GM13976 (cell line): ENCODE measurements at regions not wholly inside any gene's neighbourhood (a gene's known extent, or its start where the extent isn't known, plus 50 kb on each side); places are given as distances from the start of the nearest gene placed in this dataset.

Source experiments
- DNase-seq: peaks from one replicate; pipeline ENCODE4 v3.0.0; 2012; ENCODE audit warnings: low spot score
- in situ Hi-C: fragments of 300-500 bp; cut with MboI; formaldehyde crosslinking; loops from one replicate; pipeline ENCODE4 v1.12.0; 2022; ENCODE audit warnings: low sequenced_read_pairs, mixed read lengths, inconsistent platforms; ENCODE audit not compliant: unreplicated experiment
- TF ChIP-seq, protein P1 (sequence below): IDR thresholded peaks from 2 replicates; pipeline ENCODE4 v1.5.1; 2012; ENCODE audit warnings: borderline replicate concordance, mild to moderate bottlenecking; ENCODE audit not compliant: insufficient read depth; ENCODE audit errors: extremely low read depth, missing control alignments, control extremely low read depth

DNA sequence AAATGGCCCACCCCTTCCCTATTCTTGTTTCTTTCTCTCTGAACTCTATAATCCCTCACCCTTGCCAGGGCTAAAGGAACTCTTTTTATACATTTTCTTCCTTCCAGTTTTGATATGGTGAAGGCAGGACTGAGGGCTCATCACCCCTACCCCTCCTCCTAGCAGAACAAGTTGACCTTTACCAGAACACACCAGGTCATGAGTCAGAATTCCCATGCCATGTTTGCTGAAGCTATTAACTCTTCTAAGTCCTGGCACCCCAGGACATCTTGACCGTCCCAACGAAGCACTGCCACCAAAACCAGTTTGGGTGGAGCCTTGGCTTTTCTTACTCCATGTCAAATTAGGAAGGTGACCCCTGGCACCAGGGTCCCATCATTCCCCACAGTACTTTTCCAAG is 57.5 kb upstream of the DYNLT3 start:
- DNase-seq = no peak
- TF ChIP-seq, protein P1, sequence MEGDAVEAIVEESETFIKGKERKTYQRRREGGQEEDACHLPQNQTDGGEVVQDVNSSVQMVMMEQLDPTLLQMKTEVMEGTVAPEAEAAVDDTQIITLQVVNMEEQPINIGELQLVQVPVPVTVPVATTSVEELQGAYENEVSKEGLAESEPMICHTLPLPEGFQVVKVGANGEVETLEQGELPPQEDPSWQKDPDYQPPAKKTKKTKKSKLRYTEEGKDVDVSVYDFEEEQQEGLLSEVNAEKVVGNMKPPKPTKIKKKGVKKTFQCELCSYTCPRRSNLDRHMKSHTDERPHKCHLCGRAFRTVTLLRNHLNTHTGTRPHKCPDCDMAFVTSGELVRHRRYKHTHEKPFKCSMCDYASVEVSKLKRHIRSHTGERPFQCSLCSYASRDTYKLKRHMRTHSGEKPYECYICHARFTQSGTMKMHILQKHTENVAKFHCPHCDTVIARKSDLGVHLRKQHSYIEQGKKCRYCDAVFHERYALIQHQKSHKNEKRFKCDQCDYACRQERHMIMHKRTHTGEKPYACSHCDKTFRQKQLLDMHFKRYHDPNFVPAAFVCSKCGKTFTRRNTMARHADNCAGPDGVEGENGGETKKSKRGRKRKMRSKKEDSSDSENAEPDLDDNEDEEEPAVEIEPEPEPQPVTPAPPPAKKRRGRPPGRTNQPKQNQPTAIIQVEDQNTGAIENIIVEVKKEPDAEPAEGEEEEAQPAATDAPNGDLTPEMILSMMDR = no peak
- in situ Hi-C loops = no loop called here

DNA sequence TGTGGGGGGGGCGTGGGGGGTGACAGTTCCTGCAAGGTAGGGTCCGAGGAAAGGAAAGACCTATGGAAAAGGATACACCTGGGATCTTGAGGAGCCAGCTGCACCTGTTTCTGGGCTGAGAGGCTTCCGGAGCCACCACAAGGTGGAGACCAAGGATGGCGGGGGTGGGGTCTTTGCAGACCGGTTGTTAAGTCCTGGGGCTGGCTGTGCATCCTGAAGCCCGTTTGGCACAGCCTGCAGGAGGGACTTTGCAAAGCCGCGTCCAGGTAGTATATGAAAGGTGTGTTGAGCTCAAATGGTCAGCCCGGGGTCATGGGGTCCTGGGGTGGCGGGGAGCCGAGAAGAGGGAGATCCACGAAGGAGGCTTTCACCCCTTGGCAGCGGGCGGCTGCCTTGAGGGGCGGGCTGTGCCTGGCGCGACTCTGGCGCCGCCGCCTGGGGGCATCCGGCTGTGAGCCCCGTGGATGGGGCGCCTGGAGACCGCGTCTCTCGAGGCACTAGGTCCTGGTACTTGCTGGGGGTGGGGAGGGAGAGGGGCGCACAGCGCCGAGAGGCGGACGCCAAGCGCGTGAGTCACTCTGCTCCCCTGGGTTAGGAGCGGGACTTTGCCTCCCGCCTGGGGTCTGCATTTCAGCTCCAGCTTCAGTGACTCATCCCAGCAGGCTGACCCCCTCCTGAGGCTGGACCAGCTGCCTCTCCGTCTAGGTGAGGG is 58.2 kb upstream of the DYNLT3 start:
- no peak for DNase-seq
- in situ Hi-C loops = no loop called here
- TF ChIP-seq, protein P1 = no peak

DNA sequence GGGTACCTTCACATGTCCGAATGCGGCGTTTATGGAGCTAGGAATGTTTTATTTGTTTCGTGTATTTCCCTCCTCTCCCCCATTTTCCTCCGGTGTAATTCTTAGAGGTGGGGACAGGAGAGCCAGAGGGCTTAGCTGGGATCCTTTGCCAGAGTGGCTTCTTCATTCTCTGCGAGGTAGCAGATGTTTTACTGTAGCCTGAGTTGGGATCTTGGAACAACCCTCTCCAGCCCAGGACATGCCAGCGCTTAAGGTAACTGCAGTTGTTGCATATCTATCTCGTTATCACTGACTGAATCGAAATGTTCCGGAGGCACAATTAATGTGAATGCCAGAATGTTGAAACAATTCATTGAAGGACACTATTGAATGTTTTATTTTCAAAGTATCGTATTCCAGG is 59.0 kb upstream of the DYNLT3 start:
- in situ Hi-C loops = no loop called here
- TF ChIP-seq, protein P1 = no peak
- no peak for DNase-seq

DNA sequence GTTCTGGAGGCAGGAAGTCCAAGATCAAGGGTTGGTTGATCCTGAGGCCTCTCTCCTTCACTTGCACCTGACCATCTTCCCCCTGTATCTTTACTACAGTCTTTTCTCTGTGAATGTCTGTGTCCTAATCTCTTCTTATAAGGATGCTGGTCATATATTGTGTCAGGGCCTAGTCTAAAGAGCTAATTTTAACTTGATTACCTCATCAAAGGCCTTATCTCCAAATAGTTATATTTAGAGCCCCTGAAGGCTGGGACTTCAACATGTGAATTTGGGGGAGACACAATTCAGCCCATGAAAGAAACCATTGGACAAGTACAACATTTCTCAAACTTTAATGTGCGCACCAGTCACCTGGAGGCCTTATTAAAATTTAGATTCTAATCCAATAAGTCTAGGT is 62.8 kb upstream of the DYNLT3 start:
- in situ Hi-C loops = no loop called here
- DNase-seq = no peak
- TF ChIP-seq, protein P1 = no peak

DNA sequence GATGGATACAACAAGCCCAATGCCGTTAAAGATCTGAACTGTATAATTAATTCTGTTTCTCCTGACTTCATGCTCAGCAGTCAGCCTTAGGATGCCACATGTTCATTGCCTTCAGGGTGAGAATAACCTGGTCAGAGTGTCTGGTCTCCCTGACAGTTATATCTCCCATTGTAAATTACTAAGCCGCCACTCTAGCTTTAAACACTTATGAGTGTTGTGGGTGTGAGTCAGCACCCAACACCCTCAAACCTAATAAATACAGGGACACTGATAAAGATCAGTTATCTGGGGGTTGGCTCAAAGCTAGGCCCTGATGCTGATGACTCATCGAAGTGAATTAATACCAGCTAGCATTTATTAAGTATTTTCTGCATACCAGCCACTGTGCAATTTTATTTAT is 64.9 kb upstream of the DYNLT3 start:
- DNase-seq = no peak
- TF ChIP-seq, protein P1 = no peak
- in situ Hi-C loops = no loop called here

DNA sequence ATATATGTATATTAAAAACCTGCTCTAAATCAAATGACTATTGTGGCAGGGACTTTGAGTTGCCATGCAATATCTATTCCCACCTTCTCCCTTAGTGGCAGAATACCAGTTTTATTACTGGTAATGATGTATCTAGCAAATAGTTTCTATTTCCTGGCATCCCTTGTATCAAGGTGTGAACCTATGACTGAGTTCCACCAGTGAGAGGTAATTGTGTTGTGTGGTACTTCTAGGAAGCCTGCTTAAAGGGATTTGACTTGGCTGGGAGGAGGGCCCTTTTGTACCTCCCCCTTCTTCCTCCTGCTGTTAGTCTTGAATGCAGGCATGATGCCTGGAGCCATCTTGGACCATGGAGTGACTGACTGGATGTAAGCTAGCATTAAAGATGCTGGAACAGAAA is 65.4 kb upstream of the DYNLT3 start:
- in situ Hi-C loops = no loop called here
- no peak for DNase-seq
- TF ChIP-seq, protein P1 = no peak
